HG03378 (cell line): ENCODE measurements at regions not wholly inside any gene's neighbourhood (a gene's known extent, or its start where the extent isn't known, plus 50 kb on each side); places are given as distances from the start of the nearest gene placed in this dataset.

Experiments
- ATAC-seq: cut with Tn5 transposase; IDR thresholded peaks from one replicate; pipeline ENCODE4 v1.9.1; 2021; ENCODE audit warnings: mild to moderate bottlenecking, moderate library complexity; ENCODE audit not compliant: unreplicated experiment

- no peak for ATAC-seq
These were observed 718.8 kb upstream of the SGCG start for GRCh38 chr13:22461854-22462490.

DNA sequence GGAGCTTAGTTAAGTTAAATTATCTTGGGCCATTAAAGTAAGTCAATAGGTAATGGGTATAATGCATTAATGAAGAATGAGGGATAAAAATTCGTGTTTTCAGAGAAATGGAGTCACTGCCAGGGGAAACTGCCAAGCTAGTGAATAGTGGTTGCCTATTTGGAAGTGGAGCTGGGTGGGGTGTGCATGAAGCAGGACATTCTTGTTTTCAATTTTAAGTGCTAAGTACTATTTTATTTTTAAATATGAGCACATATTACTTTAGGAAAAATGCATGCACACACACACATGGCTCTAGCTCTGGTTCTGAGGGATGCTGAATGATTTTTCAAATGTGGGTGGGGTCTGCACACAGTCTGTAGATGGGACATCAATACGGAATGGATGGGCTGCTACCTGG lies 717.7 kb upstream of the SGCG start:
- no peak for ATAC-seq

DNA sequence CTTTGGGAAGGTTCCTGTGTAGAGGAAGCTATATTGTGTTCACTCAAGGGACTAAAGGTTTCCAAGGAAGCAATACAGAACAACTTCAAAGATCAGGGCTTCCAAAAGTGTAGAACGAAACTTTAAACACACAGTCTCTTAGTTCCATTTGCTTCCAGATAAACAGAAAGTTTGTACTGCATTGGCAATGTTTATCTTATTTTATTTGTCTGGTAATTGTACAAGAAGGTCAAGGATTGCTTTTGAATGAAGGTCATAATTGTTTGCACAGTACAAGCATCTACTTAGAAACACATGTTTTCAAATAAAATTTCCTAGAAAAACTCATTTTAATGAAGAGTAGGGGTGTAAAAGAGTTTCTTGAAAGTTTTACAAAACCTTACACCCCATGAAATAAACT lies 712.7 kb upstream of the SGCG start:
- ATAC-seq: no peak

DNA sequence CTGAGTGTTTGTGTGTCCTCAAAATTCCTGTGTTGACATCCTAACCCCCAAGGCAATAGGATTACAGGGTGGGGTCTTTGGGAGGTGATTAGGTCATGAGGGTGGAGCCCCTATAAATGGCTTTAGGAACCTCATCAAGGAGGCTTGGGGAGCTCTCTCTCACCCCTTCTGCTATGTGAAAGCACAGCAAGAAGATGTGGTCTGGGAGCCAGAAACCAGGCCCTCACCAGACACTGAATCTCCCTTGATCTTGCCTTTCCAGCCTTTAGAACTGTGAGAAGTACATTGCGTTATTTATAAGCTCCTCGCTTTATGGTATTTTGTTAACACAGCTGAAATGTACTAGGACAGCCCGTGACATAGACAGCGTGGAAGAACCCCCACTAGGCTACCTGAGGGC lies 712.0 kb upstream of the SGCG start:
- ATAC-seq: no peak

GRCh38 chr13:22469452-22469851 lies 711.3 kb upstream of the SGCG start:
- ATAC-seq: no peak

GRCh38 chr13:22470075-22470474 lies 710.7 kb upstream of the SGCG start:
- ATAC-seq: no peak

- no peak for ATAC-seq
These were observed 698.2 kb upstream of the SGCG start for GRCh38 chr13:22482496-22483000.

DNA sequence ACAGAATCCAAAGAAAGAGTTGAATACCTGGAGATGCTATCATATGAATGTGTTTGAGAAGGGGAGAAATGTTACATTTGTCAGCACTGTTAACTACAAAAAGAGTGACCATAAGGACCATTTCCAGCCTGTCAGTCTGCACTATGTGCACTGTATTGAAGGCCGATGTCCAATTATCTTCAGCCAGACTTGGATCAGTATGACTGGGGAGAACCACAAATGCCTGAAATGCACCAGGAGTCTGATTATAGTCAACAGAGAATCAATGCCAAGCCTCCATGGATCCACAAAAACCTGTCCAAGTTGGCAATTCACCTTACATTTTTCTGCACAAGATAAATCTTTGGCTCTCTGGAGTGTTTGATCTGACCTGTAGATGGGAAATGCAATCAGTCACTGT lies 697.5 kb upstream of the SGCG start:
- no peak for ATAC-seq

GRCh38 chr13:22486490-22486889 lies 694.3 kb upstream of the SGCG start:
- ATAC-seq: no peak

GRCh38 chr13:22487932-22488331 lies 692.8 kb upstream of the SGCG start:
- ATAC-seq: no peak

- ATAC-seq: no peak
These were observed 691.0 kb upstream of the SGCG start for GRCh38 chr13:22489771-22490170.

- ATAC-seq: no peak
These were observed 685.0 kb upstream of the SGCG start for GRCh38 chr13:22495819-22496218.

- no peak for ATAC-seq
These were observed 683.8 kb upstream of the SGCG start for GRCh38 chr13:22496803-22497508.

DNA sequence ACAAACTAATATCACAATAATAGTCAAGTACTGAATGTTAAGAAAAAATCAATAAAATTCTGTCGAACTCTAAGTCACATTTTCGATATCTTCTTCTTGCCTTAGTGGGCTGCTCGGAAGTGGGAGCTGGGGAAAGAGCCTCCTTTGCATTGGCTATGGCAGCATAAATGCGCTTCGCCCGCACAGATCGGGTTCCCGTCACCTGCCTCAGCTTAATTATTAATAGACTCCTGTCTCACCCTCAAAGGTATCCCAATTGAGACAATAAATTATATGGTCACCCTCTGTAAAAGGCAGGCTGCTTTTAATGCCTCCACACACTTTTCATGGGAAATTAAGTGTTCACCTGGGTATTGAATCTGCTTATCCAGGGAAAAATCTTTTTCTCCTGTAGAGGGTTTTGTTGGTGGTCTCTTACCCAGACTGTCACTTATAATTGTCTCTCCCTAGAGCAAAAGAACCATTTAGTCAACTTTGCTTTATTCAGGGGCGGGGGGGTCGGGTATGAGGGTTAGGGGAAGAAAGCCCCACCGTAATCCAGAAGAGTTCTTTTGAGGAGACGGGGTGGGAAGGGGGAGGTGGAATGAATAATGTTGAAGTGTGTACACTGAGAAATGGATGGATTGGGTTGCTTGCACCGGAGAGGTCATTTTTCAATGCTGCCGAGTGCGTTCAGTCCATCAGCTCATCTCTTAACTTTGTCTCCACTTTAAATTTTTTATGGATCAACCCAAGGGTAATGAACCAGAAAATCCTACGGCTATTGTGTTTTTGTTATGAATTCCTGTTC lies 682.6 kb upstream of the SGCG start:
- ATAC-seq: no peak

DNA sequence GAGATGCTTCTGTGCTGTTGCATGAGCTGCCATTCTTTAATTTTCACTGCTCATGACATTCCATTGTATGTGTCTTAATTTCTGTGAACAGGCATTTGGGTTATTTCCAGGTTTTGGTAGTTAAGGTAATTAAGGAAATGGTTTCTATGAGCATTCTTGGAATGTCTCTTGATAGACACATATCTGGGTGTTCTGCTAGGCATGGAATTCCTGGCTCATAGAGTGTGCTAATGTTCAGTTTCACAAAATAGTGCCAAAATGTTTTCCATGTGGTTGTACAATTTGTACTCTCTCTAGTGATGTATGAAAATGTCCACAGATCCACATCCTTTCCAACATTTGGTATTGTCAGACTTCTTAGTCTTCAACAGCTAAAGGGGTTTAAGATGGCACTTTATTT lies 680.9 kb upstream of the SGCG start:
- no peak for ATAC-seq

DNA sequence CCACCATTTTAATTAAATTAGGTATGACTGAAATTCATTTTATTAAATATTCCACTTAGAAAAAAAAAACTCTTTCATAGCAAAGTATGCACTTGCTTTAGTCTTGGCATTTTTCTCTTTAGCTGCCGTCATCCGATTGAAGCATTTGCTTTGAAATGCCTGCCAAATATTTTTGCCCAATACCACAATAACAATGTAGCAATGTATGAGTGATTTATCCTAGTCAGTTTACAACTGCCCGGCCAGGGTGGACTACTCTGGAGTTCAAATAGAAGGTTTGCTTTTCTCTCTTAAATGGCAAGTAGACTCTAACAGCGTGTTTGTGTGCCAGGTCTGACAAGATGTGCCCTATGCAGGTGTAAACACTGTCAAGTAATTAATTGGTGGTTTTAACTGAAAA lies 675.3 kb upstream of the SGCG start:
- ATAC-seq: no peak

GRCh38 chr13:22506096-22506691 lies 674.6 kb upstream of the SGCG start:
- no peak for ATAC-seq

DNA sequence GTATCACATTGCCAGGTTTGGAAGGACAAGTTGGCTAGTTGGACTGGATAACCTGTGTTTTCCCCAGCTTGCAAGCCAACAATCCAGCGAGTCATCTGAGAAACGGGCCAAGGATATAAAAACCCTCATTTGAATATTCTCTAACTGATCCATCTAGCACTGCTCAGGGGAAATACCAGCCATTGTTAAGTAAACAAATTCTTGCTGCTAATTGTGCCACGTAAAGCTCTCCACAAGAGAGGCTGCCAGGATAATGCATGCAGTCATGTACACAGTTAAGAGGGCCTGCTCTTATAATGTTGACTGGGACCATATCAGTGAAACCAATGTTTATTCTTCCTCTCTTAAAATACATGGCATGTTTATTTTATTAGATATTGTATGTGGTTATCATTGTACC lies 663.2 kb upstream of the SGCG start:
- no peak for ATAC-seq

DNA sequence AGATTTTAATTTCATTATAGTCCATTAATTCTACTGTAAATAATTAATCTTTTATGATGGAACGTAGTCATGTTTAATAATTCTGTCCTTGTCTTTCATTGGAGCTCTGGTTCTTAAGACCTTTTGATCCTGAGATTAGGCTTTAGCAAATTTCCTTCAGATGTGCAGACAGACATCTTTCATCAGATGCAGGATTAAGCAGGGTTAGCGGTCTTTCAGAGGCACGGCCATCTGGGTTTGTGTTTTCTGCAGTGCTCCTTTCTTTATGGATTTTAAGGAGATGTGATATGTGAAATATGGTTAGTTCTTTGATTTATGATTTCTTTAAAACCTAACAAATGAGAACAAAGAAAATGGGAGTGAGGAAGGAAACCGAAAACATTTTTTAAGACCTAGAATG lies 643.9 kb upstream of the SGCG start:
- ATAC-seq: no peak

- ATAC-seq: no peak
These were observed 642.4 kb upstream of the SGCG start for GRCh38 chr13:22538400-22538799.

- no peak for ATAC-seq
These were observed 631.7 kb upstream of the SGCG start for GRCh38 chr13:22549126-22549525.
